Endothelial cell of umbilical vein (primary cell): ENCODE measurements at regions not wholly inside any gene's neighbourhood (a gene's known extent, or its start where the extent isn't known, plus 50 kb on each side); places are given as distances from the start of the nearest gene placed in this dataset.

ENCODE experiments used
- CTCF ChIP-seq, 2 donors: IDR thresholded peaks; 1 replicate in 1 of 2; 2 replicates in 1 of 2; pipeline ENCODE4 v1.5.1; 2011; ENCODE audit warnings: low read length in 2 of 2, mild to moderate bottlenecking in 2 of 2, moderate library complexity in 2 of 2, control low read depth in 1 of 2, inconsistent platforms in 1 of 2, low read depth in 1 of 2; ENCODE audit not compliant: insufficient read depth in 1 of 2; ENCODE audit errors: extremely low read depth in 1 of 2
- EZH2 ChIP-seq: IDR thresholded peaks from 2 replicates; pipeline ENCODE4 v1.6.1; 2012; ENCODE audit warnings: borderline replicate concordance, low read depth, mild to moderate bottlenecking, moderate library complexity, low read length, inconsistent platforms; ENCODE audit not compliant: severe bottlenecking
- FOS ChIP-seq: IDR thresholded peaks from 2 replicates; pipeline ENCODE4 v1.6.1; 2011; ENCODE audit warnings: mild to moderate bottlenecking, low read length, moderate library complexity, borderline replicate concordance; ENCODE audit not compliant: insufficient read depth
- GATA2 ChIP-seq: IDR thresholded peaks from 2 replicates; pipeline ENCODE4 v1.7.0; 2011; ENCODE audit warnings: low read depth, mild to moderate bottlenecking, moderate library complexity, mixed read lengths, low read length; ENCODE audit not compliant: insufficient read length, insufficient read depth
- JUN ChIP-seq: IDR thresholded peaks from 2 replicates; pipeline ENCODE4 v1.6.1; 2011; ENCODE audit warnings: borderline replicate concordance, low read depth; ENCODE audit not compliant: insufficient read length, insufficient read depth
- MYC ChIP-seq: IDR thresholded peaks from one replicate; pipeline ENCODE4 v1.6.1; 2011; ENCODE audit warnings: mild to moderate bottlenecking, low read depth, low read length
- POLR2A ChIP-seq: IDR thresholded peaks from 2 replicates; pipeline ENCODE4 v1.6.1; 2012; ENCODE audit warnings: low read depth, mild to moderate bottlenecking, control low read depth, low read length
- POLR2AphosphoS5 ChIP-seq: IDR thresholded peaks from 2 replicates; pipeline ENCODE4 v1.6.1; 2012; ENCODE audit warnings: low read depth, mild to moderate bottlenecking, control low read depth, low read length, moderate library complexity; ENCODE audit not compliant: insufficient read depth

- TF ChIP-seq EZH2 (no peak), CTCF (IDR thresholded peaks at IDR 0.05; ENCODE audit: extremely low read depth in 1 of 2, insufficient read depth in 1 of 2, low read depth in 1 of 2, low read length in 2 of 2) (no peak), POLR2A (no peak), MYC (no peak), POLR2AphosphoS5 (no peak), GATA2 (no peak), JUN (no peak), FOS (no peak)
These were observed 648.3 kb upstream of the BRINP3 start for GRCh38 chr1:191125950-191126349.
